ENCODE measurements at regions not wholly inside any gene's neighbourhood (a gene's known extent, or its start where the extent isn't known, plus 50 kb on each side); places are given as distances from the start of the nearest gene placed in this dataset.

GRCh38 chr10:62724465-62724864, 80.1 kb upstream of the ADO start:
- H3K27me3 Mint-ChIP-seq (ENCODE audit: low read depth): peaks cover 50% of the 10 kb centered on the region
- no peak overlapping the region for H3K27ac Mint-ChIP-seq
- DNase-seq (ENCODE audit: low spot score in 2 of 2, unreplicated experiment in 2 of 2): no peak
- no peak for TF ChIP-seq CTCF (IDR thresholded peaks at IDR 0.05; ENCODE audit: unreplicated experiment)
- no peaks in the 10 kb centered on the region for H3K4me1 Mint-ChIP-seq
- no peaks in the 10 kb centered on the region for H3K9me3 Mint-ChIP-seq
- no peaks in the 10 kb centered on the region for H3K36me3 Mint-ChIP-seq
- H3K4me3 Mint-ChIP-seq: no peak overlapping the region

GRCh38 chr10:62726142-62726541, 78.4 kb upstream of the ADO start:
- Mint-ChIP-seq H3K27ac (no peak overlapping the region), H3K4me3 (no peak overlapping the region), H3K9me3 (no peaks in the 10 kb centered on the region), H3K36me3 (no peaks in the 10 kb centered on the region), H3K4me1 (no peaks in the 10 kb centered on the region), H3K27me3 (ENCODE audit: low read depth) (peaks cover 58% of the 10 kb centered on the region)
- no peak for TF ChIP-seq CTCF (IDR thresholded peaks at IDR 0.05; ENCODE audit: unreplicated experiment)
- no peak for DNase-seq (ENCODE audit: low spot score in 2 of 2, unreplicated experiment in 2 of 2)

GRCh38 chr10:62726638-62727037, 77.9 kb upstream of the ADO start:
- no peak for TF ChIP-seq CTCF (IDR thresholded peaks at IDR 0.05; ENCODE audit: unreplicated experiment)
- peaks cover 62% of the 10 kb centered on the region for H3K27me3 Mint-ChIP-seq (ENCODE audit: low read depth)

GRCh38 chr10:62727934-62728333, 76.6 kb upstream of the ADO start:
- Mint-ChIP-seq H3K27me3 (ENCODE audit: low read depth) (peaks cover 67% of the 10 kb centered on the region), H3K4me1 (no peaks in the 10 kb centered on the region), H3K4me3 (no peak overlapping the region), H3K27ac (no peak overlapping the region), H3K9me3 (no peaks in the 10 kb centered on the region), H3K36me3 (no peaks in the 10 kb centered on the region)
- DNase-seq (ENCODE audit: low spot score in 2 of 2, unreplicated experiment in 2 of 2): no peak
- no peak for TF ChIP-seq CTCF (IDR thresholded peaks at IDR 0.05; ENCODE audit: unreplicated experiment)

More at GRCh38 chr10:62726638-62727037, 77.9 kb upstream of the ADO start:
- no peaks in the 10 kb centered on the region for H3K9me3 Mint-ChIP-seq
- no peaks in the 10 kb centered on the region for H3K36me3 Mint-ChIP-seq
- H3K27ac Mint-ChIP-seq: no peak overlapping the region
- no peak for DNase-seq (ENCODE audit: low spot score in 2 of 2, unreplicated experiment in 2 of 2)
- H3K4me3 Mint-ChIP-seq: no peak overlapping the region
- no peaks in the 10 kb centered on the region for H3K4me1 Mint-ChIP-seq

- no peaks in the 10 kb centered on the region for H3K36me3 Mint-ChIP-seq
- peaks cover 68% of the 10 kb centered on the region for H3K27me3 Mint-ChIP-seq (ENCODE audit: low read depth)
- DNase-seq (ENCODE audit: low spot score in 2 of 2, unreplicated experiment in 2 of 2): no peak
- no peak overlapping the region for H3K27ac Mint-ChIP-seq
- H3K4me1 Mint-ChIP-seq: no peaks in the 10 kb centered on the region
- no peak for TF ChIP-seq CTCF (IDR thresholded peaks at IDR 0.05; ENCODE audit: unreplicated experiment)
- H3K4me3 Mint-ChIP-seq: no peak overlapping the region
- H3K9me3 Mint-ChIP-seq: no peaks in the 10 kb centered on the region
Measured at GRCh38 chr10:62728479-62728878, 76.0 kb upstream of the ADO start.

Data from mesothelial cell of epicardium (in vitro differentiated cells).